ENCODE measurements at regions not wholly inside any gene's neighbourhood (a gene's known extent, or its start where the extent isn't known, plus 50 kb on each side); places are given as distances from the start of the nearest gene placed in this dataset.

DNA sequence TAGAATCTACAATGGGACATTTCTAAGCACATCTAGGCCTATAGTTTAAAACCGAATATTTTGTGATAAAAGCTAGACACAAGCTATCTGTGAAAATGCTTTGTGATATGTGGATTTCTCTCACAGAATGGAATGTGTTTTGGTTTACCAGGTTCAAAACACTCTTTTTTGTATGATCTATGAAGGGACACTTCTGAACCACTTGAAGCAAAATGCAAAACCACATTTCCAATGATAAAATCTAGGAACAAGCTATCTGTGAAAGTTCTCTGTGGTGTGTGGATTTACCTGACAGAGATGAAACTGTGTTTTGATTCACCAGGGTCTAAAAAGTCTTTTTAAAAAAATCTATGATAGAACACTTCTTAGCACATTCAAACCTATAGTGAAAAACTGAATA lies 2192.4 kb downstream of the TP53TG3F start:
- Histone ChIP-seq H3K9me3 (no peaks in the 10 kb centered on the region), H3K36me3 (ENCODE audit: control insufficient read depth, insufficient read depth, low read length) (no peaks in the 10 kb centered on the region), H3K4me1 (no peaks in the 10 kb centered on the region), H3K27me3 (replicated peaks; ENCODE audit: control insufficient read depth, insufficient read depth, low read length) (no peaks in the 10 kb centered on the region), H3K4me3 (ENCODE audit: low read depth, low read length) (no peak overlapping the region)
- ChIA-PET CTCF (no interaction called here), POLR2A (no interaction called here)
- intact Hi-C loops (cut with micrococcal nuclease; ENCODE audit: unreplicated experiment) = no loop called here
- Mint-ChIP-seq H3K4me1 (ENCODE audit: low read depth, unreplicated experiment) (no peaks in the 10 kb centered on the region), H3K9me3 (ENCODE audit: unreplicated experiment) (no peaks in the 10 kb centered on the region), H3K27ac (ENCODE audit: unreplicated experiment) (no peak overlapping the region), H3K27me3 (ENCODE audit: insufficient read depth, unreplicated experiment) (no peaks in the 10 kb centered on the region), H3K36me3 (ENCODE audit: insufficient read depth, unreplicated experiment) (no peaks in the 10 kb centered on the region), H3K4me3 (ENCODE audit: unreplicated experiment) (no peak overlapping the region)
- no TSS peak for BruUV-seq (replicated peaks)
- no peak for DNase-seq
- TF ChIP-seq, protein P1, sequence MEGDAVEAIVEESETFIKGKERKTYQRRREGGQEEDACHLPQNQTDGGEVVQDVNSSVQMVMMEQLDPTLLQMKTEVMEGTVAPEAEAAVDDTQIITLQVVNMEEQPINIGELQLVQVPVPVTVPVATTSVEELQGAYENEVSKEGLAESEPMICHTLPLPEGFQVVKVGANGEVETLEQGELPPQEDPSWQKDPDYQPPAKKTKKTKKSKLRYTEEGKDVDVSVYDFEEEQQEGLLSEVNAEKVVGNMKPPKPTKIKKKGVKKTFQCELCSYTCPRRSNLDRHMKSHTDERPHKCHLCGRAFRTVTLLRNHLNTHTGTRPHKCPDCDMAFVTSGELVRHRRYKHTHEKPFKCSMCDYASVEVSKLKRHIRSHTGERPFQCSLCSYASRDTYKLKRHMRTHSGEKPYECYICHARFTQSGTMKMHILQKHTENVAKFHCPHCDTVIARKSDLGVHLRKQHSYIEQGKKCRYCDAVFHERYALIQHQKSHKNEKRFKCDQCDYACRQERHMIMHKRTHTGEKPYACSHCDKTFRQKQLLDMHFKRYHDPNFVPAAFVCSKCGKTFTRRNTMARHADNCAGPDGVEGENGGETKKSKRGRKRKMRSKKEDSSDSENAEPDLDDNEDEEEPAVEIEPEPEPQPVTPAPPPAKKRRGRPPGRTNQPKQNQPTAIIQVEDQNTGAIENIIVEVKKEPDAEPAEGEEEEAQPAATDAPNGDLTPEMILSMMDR (IDR thresholded peaks at IDR 0.05; ENCODE audit: insufficient read depth in 1 of 2, low read depth in 1 of 2, low read length in 1 of 2, severe bottlenecking in 1 of 2, unreplicated experiment in 1 of 2) = no peak

DNA sequence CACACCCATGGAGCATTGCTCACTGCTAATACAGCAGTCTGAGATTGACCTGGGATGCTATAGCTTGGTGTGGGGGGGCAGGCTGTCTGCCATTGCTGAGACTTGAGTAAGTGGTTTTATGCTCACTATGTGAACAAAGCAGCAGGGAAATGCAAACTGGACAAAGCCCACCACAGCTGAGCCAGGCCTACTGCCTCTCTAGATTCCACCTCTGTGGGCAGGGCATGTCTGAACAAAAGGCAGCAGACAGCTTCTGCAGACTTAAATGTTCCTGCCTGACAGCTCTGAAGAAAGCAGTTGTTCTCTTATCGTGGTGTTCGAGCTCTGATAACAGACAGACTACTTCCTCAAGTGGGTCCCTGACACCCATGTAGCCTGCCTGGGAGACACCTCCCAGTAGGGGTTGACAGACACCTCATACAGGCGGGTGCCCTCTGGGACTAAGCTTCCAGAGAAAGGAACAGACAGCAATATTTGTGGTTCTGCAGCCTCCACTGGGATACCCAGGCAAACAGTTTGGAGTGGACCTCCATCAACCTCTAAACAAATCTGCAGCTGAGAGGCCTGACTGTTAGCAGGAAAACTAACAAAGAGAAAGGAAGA lies 2204.8 kb downstream of the TP53TG3F start:
- intact Hi-C loops (cut with micrococcal nuclease; ENCODE audit: unreplicated experiment) = no loop called here
- ChIA-PET CTCF (no interaction called here), POLR2A (no interaction called here)
- H3K9me3 ChIP-seq = no peaks in the 10 kb centered on the region
- H3K27ac Mint-ChIP-seq (ENCODE audit: unreplicated experiment) = no peak overlapping the region
- no peak for DNase-seq
- no peaks in the 10 kb centered on the region for H3K4me1 ChIP-seq
- no peak overlapping the region for H3K4me3 ChIP-seq (ENCODE audit: low read depth, low read length)
- no peaks in the 10 kb centered on the region for H3K36me3 Mint-ChIP-seq (ENCODE audit: insufficient read depth, unreplicated experiment)
- H3K36me3 ChIP-seq (ENCODE audit: control insufficient read depth, insufficient read depth, low read length) = no peaks in the 10 kb centered on the region
- peaks cover 36% of the 10 kb centered on the region for H3K9me3 Mint-ChIP-seq (ENCODE audit: unreplicated experiment)
- H3K4me3 Mint-ChIP-seq (ENCODE audit: unreplicated experiment) = no peak overlapping the region
- TF ChIP-seq, protein P1 (IDR thresholded peaks at IDR 0.05; ENCODE audit: insufficient read depth in 1 of 2, low read depth in 1 of 2, low read length in 1 of 2, severe bottlenecking in 1 of 2, unreplicated experiment in 1 of 2) = no peak
- no peaks in the 10 kb centered on the region for H3K4me1 Mint-ChIP-seq (ENCODE audit: low read depth, unreplicated experiment)
- BruUV-seq (replicated peaks) = no TSS peak
- H3K27me3 ChIP-seq (replicated peaks; ENCODE audit: control insufficient read depth, insufficient read depth, low read length) = no peaks in the 10 kb centered on the region
- no peaks in the 10 kb centered on the region for H3K27me3 Mint-ChIP-seq (ENCODE audit: insufficient read depth, unreplicated experiment)

DNA sequence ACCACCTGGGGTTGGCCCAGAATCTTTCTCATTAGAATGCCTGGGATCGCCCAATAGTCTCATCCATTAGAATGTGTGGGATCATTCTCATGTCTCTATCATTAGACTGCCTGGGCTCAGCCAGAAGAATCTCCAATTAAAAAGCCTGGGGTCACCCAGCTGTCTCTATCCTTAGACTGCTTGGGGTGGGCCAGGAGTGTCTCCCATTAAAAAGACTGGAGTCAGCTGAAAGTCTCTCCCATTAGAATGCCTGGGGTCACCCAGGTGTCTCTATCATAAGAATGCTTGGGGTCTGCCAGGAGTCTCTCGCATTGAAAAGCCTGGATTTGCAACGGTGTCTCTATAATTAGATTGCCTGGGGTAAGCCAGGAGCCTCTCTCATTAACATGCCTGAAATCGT lies 2225.7 kb downstream of the TP53TG3F start:
- Mint-ChIP-seq H3K36me3 (ENCODE audit: insufficient read depth, unreplicated experiment) (no peaks in the 10 kb centered on the region), H3K4me3 (ENCODE audit: unreplicated experiment) (no peak overlapping the region), H3K9me3 (ENCODE audit: unreplicated experiment) (peaks cover 8% of the 10 kb centered on the region), H3K27ac (ENCODE audit: unreplicated experiment) (no peak overlapping the region), H3K27me3 (ENCODE audit: insufficient read depth, unreplicated experiment) (no peaks in the 10 kb centered on the region), H3K4me1 (ENCODE audit: low read depth, unreplicated experiment) (no peaks in the 10 kb centered on the region)
- Histone ChIP-seq H3K27me3 (replicated peaks; ENCODE audit: control insufficient read depth, insufficient read depth, low read length) (no peaks in the 10 kb centered on the region), H3K4me1 (no peaks in the 10 kb centered on the region), H3K9me3 (no peaks in the 10 kb centered on the region), H3K4me3 (ENCODE audit: low read depth, low read length) (no peak overlapping the region), H3K36me3 (ENCODE audit: control insufficient read depth, insufficient read depth, low read length) (no peaks in the 10 kb centered on the region)
- ChIA-PET POLR2A (no interaction called here), CTCF (no interaction called here)
- DNase-seq = no peak
- intact Hi-C loops (cut with micrococcal nuclease; ENCODE audit: unreplicated experiment) = no loop called here
- BruUV-seq (replicated peaks) = no TSS peak
- TF ChIP-seq, protein P1 (IDR thresholded peaks at IDR 0.05; ENCODE audit: insufficient read depth in 1 of 2, low read depth in 1 of 2, low read length in 1 of 2, severe bottlenecking in 1 of 2, unreplicated experiment in 1 of 2) = no peak
